Sigmoid colon (tissue), 6 donors: ENCODE measurements at regions not wholly inside any gene's neighbourhood (a gene's known extent, or its start where the extent isn't known, plus 50 kb on each side); places are given as distances from the start of the nearest gene placed in this dataset.

Source experiments
- DNase-seq: peaks from one replicate; pipeline ENCODE4 v3.0.0-alpha.2; 2019
- H3K27ac ChIP-seq, 4 donors: fragments of 200-600 bp; sonication (generic); one replicate each; pipeline ENCODE4 v1.5.1; 2016 to 2019; ENCODE audit warnings: mild to moderate bottlenecking in 1 of 4
- H3K27me3 ChIP-seq, 3 donors: fragments of 200-600 bp; sonication (generic); one replicate each; pipeline ENCODE4 v1.5.1; 2019; ENCODE audit warnings: mild to moderate bottlenecking in 1 of 3
- H3K36me3 ChIP-seq, 4 donors: fragments of 200-600 bp; sonication (generic); one replicate each; pipeline ENCODE4 v1.5.1; 2016 to 2019
- H3K4me1 ChIP-seq, 4 donors: fragments of 200-600 bp; sonication (generic); one replicate each; pipeline ENCODE4 v1.5.1; 2017 to 2019
- H3K4me3 ChIP-seq, 4 donors: fragments of 200-600 bp; sonication (generic); one replicate each; pipeline ENCODE4 v1.5.1; 2017 to 2019; ENCODE audit warnings: mild to moderate bottlenecking in 2 of 4, moderate library complexity in 1 of 4
- H3K9me3 ChIP-seq, 4 donors: fragments of 200-600 bp in 3 of 4; sonication (generic) in 3 of 4; one replicate each; pipeline versions ENCODE4 v1.5.1 to v1.6.1; 2013 to 2019
- EP300 ChIP-seq, 4 donors: sonication (generic); formaldehyde crosslinking; IDR thresholded peaks; one replicate each; pipeline ENCODE4 v1.6.1; 2017; ENCODE audit warnings: antibody characterized with exemption in 4 of 4
- POLR2A ChIP-seq, 2 donors: fragments of 450-650 bp; IDR thresholded peaks; one replicate each; pipeline ENCODE4 v1.6.1; 2016; ENCODE audit warnings: antibody characterized with exemption in 2 of 2, mild to moderate bottlenecking in 2 of 2, moderate library complexity in 2 of 2
- POLR2AphosphoS5 ChIP-seq, 4 donors: sonication (generic); formaldehyde crosslinking; IDR thresholded peaks; one replicate each; pipeline ENCODE4 v1.6.1; 2017; ENCODE audit warnings: antibody characterized with exemption in 4 of 4
- WGBS, 2 donors: extraction: QIAGEN DNeasy Blood & Tissue Kit; methylation state at CpG; one replicate each; pipeline ENCODE4 v1.1.7; 2013; 5-methylcytosine and 5-hydroxymethylcytosine counted together
- intact Hi-C: fragments of 100-400 bp; cut with DNase I; formaldehyde crosslinking; loops from one replicate; pipeline ENCODE4 v1.15.1; 2023
- TF ChIP-seq, protein P1 (sequence below), 4 experiments: fragments of 450-650 bp in 3 of 4; fragments of 200-600 bp in 1 of 4; IDR thresholded peaks; one replicate each; pipeline ENCODE4 v1.5.1; 2016 to 2019; ENCODE audit warnings: antibody characterized with exemption in 4 of 4, mild to moderate bottlenecking in 3 of 4, moderate library complexity in 2 of 4
- donor health status: healthy with polysubstance abuse.
- donor health status: healthy.

DNA sequence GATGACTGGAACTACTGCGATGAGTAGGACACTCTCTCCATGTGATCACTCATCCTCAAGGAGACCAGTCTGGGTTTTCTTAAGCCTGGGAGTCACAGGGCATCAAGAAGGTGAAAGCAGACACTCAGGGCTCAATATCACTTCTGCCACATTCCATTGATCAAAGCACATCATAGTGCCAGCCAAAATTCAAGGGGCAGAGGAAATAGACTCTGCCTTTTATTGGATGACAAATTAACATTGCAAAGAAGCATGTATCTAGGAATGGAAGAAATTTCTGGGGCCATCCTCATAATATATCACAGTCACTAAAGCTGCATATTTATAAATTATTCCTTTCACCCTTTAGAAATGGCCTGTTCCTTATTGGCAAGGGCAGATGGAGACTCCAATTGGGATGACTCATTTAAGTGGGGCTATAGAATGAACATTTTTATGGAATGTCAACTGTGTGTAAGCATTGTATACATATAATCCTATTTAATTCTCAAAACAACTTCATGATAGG is 114.8 kb upstream of the CDC42EP3 start:
- DNase-seq: no peak
- WGBS, 2 donors: 96 to 97% methylated on average over 1 of the region's 1 CpG
- Histone ChIP-seq H3K27ac (no peak overlapping the region), H3K36me3 (no peaks in the 10 kb centered on the region), H3K27me3 (no peaks in the 10 kb centered on the region), H3K9me3 (peaks cover 0 to 5% (median 1%) of the 10 kb centered on the region in 4 donors), H3K4me1 (peaks cover 0 to 29% (median 26%) of the 10 kb centered on the region in 4 donors), H3K4me3 (no peak overlapping the region)
- TF ChIP-seq, protein P1, sequence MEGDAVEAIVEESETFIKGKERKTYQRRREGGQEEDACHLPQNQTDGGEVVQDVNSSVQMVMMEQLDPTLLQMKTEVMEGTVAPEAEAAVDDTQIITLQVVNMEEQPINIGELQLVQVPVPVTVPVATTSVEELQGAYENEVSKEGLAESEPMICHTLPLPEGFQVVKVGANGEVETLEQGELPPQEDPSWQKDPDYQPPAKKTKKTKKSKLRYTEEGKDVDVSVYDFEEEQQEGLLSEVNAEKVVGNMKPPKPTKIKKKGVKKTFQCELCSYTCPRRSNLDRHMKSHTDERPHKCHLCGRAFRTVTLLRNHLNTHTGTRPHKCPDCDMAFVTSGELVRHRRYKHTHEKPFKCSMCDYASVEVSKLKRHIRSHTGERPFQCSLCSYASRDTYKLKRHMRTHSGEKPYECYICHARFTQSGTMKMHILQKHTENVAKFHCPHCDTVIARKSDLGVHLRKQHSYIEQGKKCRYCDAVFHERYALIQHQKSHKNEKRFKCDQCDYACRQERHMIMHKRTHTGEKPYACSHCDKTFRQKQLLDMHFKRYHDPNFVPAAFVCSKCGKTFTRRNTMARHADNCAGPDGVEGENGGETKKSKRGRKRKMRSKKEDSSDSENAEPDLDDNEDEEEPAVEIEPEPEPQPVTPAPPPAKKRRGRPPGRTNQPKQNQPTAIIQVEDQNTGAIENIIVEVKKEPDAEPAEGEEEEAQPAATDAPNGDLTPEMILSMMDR (IDR thresholded peaks at IDR 0.05): no peak
- TF ChIP-seq POLR2A (IDR thresholded peaks at IDR 0.05) (no peak), POLR2AphosphoS5 (IDR thresholded peaks at IDR 0.05) (no peak), EP300 (IDR thresholded peaks at IDR 0.05) (no peak)
- intact Hi-C loops: no loop called here

DNA sequence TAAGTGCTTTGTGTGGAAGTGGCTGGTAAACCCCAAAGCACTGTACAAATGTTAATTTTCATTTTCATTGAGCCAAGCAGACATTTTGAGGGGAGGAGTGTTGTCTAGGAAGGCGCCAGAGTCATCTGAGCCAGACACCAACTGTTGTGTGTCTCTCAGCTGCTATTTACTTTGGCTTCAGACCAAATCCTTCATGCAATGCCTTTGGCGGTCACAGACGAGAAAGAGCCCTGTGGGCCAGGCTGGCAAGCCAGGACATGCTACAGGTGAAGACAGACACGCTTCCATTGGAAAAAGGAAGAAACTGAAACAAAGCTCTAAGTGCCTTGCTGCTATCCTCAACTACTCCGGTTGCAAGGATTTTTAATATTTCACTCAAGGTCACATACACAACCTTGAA is 115.4 kb upstream of the CDC42EP3 start:
- no peak for DNase-seq
- H3K4me3 ChIP-seq: no peak overlapping the region
- intact Hi-C loops: no loop called here
- no peak overlapping the region for H3K27ac ChIP-seq
- H3K9me3 ChIP-seq: peaks cover 0 to 5% (median 1%) of the 10 kb centered on the region in 4 donors
- H3K36me3 ChIP-seq: no peaks in the 10 kb centered on the region
- WGBS, 2 donors: 21 to 55% methylated on average over 5 of the region's 5 CpGs
- no peak for TF ChIP-seq POLR2A (IDR thresholded peaks at IDR 0.05)
- no peak for TF ChIP-seq EP300 (IDR thresholded peaks at IDR 0.05)
- TF ChIP-seq, protein P1 (IDR thresholded peaks at IDR 0.05): no peak
- TF ChIP-seq POLR2AphosphoS5 (IDR thresholded peaks at IDR 0.05): no peak
- no peaks in the 10 kb centered on the region for H3K27me3 ChIP-seq
- H3K4me1 ChIP-seq: peaks cover 0 to 24% (median 20%) of the 10 kb centered on the region in 4 donors

DNA sequence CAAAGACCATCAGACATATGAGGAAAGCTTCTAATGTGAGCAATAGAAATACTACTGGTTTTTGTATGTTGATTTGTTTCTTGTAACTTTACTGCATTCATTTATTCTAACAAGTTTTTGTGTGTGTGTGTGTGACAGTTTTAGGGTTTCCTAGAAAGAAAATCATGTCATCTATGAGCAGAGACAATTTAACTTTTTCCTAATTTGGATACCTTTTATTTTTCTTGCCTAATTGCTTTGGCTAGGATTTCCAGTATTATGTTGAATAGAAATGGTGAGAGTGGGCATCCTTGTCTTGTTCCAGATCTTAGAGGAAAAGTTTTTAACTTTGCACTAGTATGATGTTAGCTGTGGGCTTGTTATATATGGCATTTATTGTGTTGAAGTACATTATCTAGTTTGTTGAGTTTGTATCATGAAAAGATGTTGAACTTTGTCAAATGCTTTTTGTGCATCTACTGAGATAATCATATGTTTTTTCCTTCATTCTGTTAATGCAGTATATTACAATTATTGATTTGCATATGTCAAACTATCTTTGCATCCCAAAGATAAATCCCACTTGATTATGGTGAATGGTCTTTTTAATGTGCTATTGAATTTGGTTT is 117.3 kb upstream of the CDC42EP3 start:
- Histone ChIP-seq H3K9me3 (peaks cover 0 to 5% (median 1%) of the 10 kb centered on the region in 4 donors), H3K4me1 (peaks cover 0 to 24% (median 3%) of the 10 kb centered on the region in 4 donors), H3K4me3 (no peak overlapping the region), H3K36me3 (no peaks in the 10 kb centered on the region), H3K27me3 (no peaks in the 10 kb centered on the region), H3K27ac (no peak overlapping the region)
- TF ChIP-seq POLR2A (IDR thresholded peaks at IDR 0.05) (no peak), POLR2AphosphoS5 (IDR thresholded peaks at IDR 0.05) (no peak), EP300 (IDR thresholded peaks at IDR 0.05) (no peak)
- TF ChIP-seq, protein P1 (IDR thresholded peaks at IDR 0.05): no peak
- intact Hi-C loops: no loop called here
- DNase-seq: no peak

DNA sequence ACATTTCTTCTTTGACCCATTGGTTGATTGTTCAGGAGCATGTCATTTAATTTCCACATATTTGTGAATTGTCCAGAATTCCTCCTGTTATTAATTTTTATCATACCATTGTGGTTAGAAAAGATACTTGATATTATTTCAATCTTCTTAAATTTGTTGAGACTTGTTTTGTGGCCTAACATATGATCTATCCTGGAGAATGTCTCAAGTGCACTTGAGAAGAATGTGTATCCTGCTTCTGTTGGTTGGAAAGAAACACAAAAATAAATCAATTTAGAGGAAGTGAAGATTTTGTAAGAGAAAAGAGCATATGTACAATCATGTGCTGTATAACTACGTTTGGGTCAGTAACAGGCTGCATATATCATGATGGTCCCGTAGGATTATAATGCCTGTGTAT is 118.6 kb upstream of the CDC42EP3 start:
- Histone ChIP-seq H3K4me3 (no peak overlapping the region), H3K27ac (no peak overlapping the region), H3K36me3 (no peaks in the 10 kb centered on the region), H3K9me3 (peaks cover 0 to 5% (median 1%) of the 10 kb centered on the region in 4 donors), H3K27me3 (no peaks in the 10 kb centered on the region), H3K4me1 (peaks cover 0 to 31% (median 8%) of the 10 kb centered on the region in 4 donors)
- TF ChIP-seq POLR2AphosphoS5 (IDR thresholded peaks at IDR 0.05) (no peak), POLR2A (IDR thresholded peaks at IDR 0.05) (no peak), EP300 (IDR thresholded peaks at IDR 0.05) (no peak)
- TF ChIP-seq, protein P1 (IDR thresholded peaks at IDR 0.05): no peak
- no peak for DNase-seq
- 74 to 79% methylated on average over 2 of the region's 2 CpGs for WGBS, 2 donors
- intact Hi-C loops: no loop called here
